HG02759 (cell line): ENCODE measurements at regions not wholly inside any gene's neighbourhood (a gene's known extent, or its start where the extent isn't known, plus 50 kb on each side); places are given as distances from the start of the nearest gene placed in this dataset.
"Not testable (repeated sequence)": the region's sequence is repeated elsewhere in the genome, so short reads cannot be mapped to it uniquely, and the experiment has no call there.

ENCODE experiments used
- ATAC-seq: cut with Tn5 transposase; IDR thresholded peaks from one replicate; pipeline ENCODE4 v1.9.1; 2021; ENCODE audit warnings: mild to moderate bottlenecking, moderate library complexity; ENCODE audit not compliant: unreplicated experiment

- ATAC-seq, result not testable (repeated sequence)
Measured at GRCh38 chr12:8282181-8282580, 54.8 kb upstream of the FAM90A1 start.

- not testable (repeated sequence) for ATAC-seq
Measured at GRCh38 chr12:8285681-8286080, 58.3 kb upstream of the FAM90A1 start.

GRCh38 chr12:8291764-8292163 is 64.3 kb upstream of the FAM90A1 start:
- ATAC-seq, result not testable (repeated sequence)

GRCh38 chr12:8294662-8295061 is 67.2 kb upstream of the FAM90A1 start:
- not testable (repeated sequence) for ATAC-seq

- not testable (repeated sequence) for ATAC-seq
Measured at GRCh38 chr12:8308611-8309010, 81.2 kb upstream of the FAM90A1 start.

GRCh38 chr12:8315997-8316396 is 88.6 kb upstream of the FAM90A1 start:
- not testable (repeated sequence) for ATAC-seq

GRCh38 chr12:8317675-8318074 is 90.3 kb upstream of the FAM90A1 start:
- not testable (repeated sequence) for ATAC-seq

- not testable (repeated sequence) for ATAC-seq
Measured at GRCh38 chr12:8320251-8320730, 92.9 kb upstream of the FAM90A1 start.

GRCh38 chr12:8320791-8321370 is 93.5 kb upstream of the FAM90A1 start:
- ATAC-seq, result not testable (repeated sequence)

GRCh38 chr12:8325145-8325839 is 97.9 kb upstream of the FAM90A1 start:
- not testable (repeated sequence) for ATAC-seq

GRCh38 chr12:8328835-8329234 is 101.4 kb upstream of the FAM90A1 start:
- not testable (repeated sequence) for ATAC-seq

- not testable (repeated sequence) for ATAC-seq
Measured at GRCh38 chr12:8332373-8332772, 105.0 kb upstream of the FAM90A1 start.

GRCh38 chr12:8351073-8351472 is 104.7 kb upstream of the CLEC6A start:
- ATAC-seq, result not testable (repeated sequence)

- ATAC-seq, result not testable (repeated sequence)
Measured at GRCh38 chr12:8354741-8355140, 101.0 kb upstream of the CLEC6A start.

- ATAC-seq, result not testable (repeated sequence)
Measured at GRCh38 chr12:8355531-8355930, 100.2 kb upstream of the CLEC6A start.

- ATAC-seq, result not testable (repeated sequence)
Measured at GRCh38 chr12:8373744-8374143, 82.0 kb upstream of the CLEC6A start.

GRCh38 chr12:8375122-8375521 is 80.6 kb upstream of the CLEC6A start:
- not testable (repeated sequence) for ATAC-seq

- ATAC-seq, result not testable (repeated sequence)
Measured at GRCh38 chr12:8377756-8378155, 78.0 kb upstream of the CLEC6A start.

- not testable (repeated sequence) for ATAC-seq
Measured at GRCh38 chr12:8382556-8382955, 73.2 kb upstream of the CLEC6A start.

GRCh38 chr12:8384686-8385085 is 71.1 kb upstream of the CLEC6A start:
- not testable (repeated sequence) for ATAC-seq

- ATAC-seq, result not testable (repeated sequence)
Measured at GRCh38 chr12:8385431-8385830, 70.3 kb upstream of the CLEC6A start.

GRCh38 chr12:8386661-8387060 is 69.1 kb upstream of the CLEC6A start:
- not testable (repeated sequence) for ATAC-seq
